CD4-positive, alpha-beta memory T cell (primary cell): ENCODE measurements at regions not wholly inside any gene's neighbourhood (a gene's known extent, or its start where the extent isn't known, plus 50 kb on each side); places are given as distances from the start of the nearest gene placed in this dataset.

ENCODE experiments used
- CTCF ChIA-PET: fragments of 350-600 bp; sonication (Branson Sonifier 250); formaldehyde crosslinking; loops from one replicate; lab custom pipeline; 2021; ENCODE audit warnings: inconsistent platforms; ENCODE audit not compliant: partially characterized antibody; lab: Charles Lee
- POLR2A ChIA-PET: fragments of 350-600 bp; sonication (Branson Sonifier 250); formaldehyde crosslinking; loops from one replicate; lab custom pipeline; 2021; ENCODE audit not compliant: partially characterized antibody; lab: Charles Lee
- DNase-seq, 5 donors: peaks; one replicate each; pipeline versions ENCODE4 v3.0.0 to v3.0.0-alpha.2; 2020 to 2022; ENCODE audit warnings: mixed read lengths in 1 of 5
- H3K27ac ChIP-seq: one replicate; pipeline ENCODE4 v1.7.0; 2013; ENCODE audit warnings: low read depth, low read length
- H3K27me3 ChIP-seq: 2 replicates; pipeline ENCODE4 v1.7.0; 2013; ENCODE audit warnings: mild to moderate bottlenecking, low read length, moderate library complexity; ENCODE audit not compliant: insufficient read depth
- H3K36me3 ChIP-seq: 2 replicates; pipeline ENCODE4 v1.7.0; 2013; ENCODE audit warnings: mild to moderate bottlenecking, low read length, moderate library complexity; ENCODE audit not compliant: insufficient read depth
- H3K4me1 ChIP-seq: 2 replicates; pipeline ENCODE4 v1.7.0; 2013; ENCODE audit warnings: mild to moderate bottlenecking, low read length, moderate library complexity; ENCODE audit not compliant: insufficient read depth
- H3K4me3 ChIP-seq, 2 donors: one replicate each; pipeline ENCODE4 v1.7.0; 2013; ENCODE audit warnings: low read length in 2 of 2, mild to moderate bottlenecking in 1 of 2
- H3K9me3 ChIP-seq, 2 donors: one replicate each; pipeline ENCODE4 v1.7.0; 2013; ENCODE audit warnings: low read length in 2 of 2, control low read depth in 1 of 2; ENCODE audit not compliant: control insufficient read depth in 1 of 2
- H3K27ac Mint-ChIP-seq, 7 donors: one replicate each; pipeline ENCODE4 v1.8.0; 2020 to 2021; ENCODE audit warnings: mixed read lengths in 7 of 7, mild to moderate bottlenecking in 6 of 7, inconsistent platforms in 3 of 7, moderate library complexity in 3 of 7
- H3K27me3 Mint-ChIP-seq, 2 donors: one replicate each; pipeline ENCODE4 v1.8.0; 2020 to 2021; ENCODE audit warnings: mixed read lengths in 2 of 2
- H3K36me3 Mint-ChIP-seq, 2 donors: one replicate each; pipeline ENCODE4 v1.8.0; 2020 to 2021; ENCODE audit warnings: mixed read lengths in 2 of 2, inconsistent platforms in 1 of 2, mild to moderate bottlenecking in 1 of 2
- H3K4me1 Mint-ChIP-seq, 4 donors: one replicate each; pipeline ENCODE4 v1.8.0; 2020 to 2021; ENCODE audit warnings: mixed read lengths in 4 of 4, mild to moderate bottlenecking in 1 of 4
- H3K4me3 Mint-ChIP-seq, 8 donors: one replicate each; pipeline ENCODE4 v1.8.0; 2020 to 2021; ENCODE audit warnings: mixed read lengths in 8 of 8, mild to moderate bottlenecking in 7 of 8, moderate library complexity in 6 of 8, inconsistent platforms in 3 of 8
- H3K9me3 Mint-ChIP-seq, 8 donors: one replicate each; pipeline ENCODE4 v1.8.0; 2020 to 2021; ENCODE audit warnings: mixed read lengths in 8 of 8, mild to moderate bottlenecking in 5 of 8, inconsistent platforms in 3 of 8, moderate library complexity in 1 of 8
- intact Hi-C: fragments of 100-400 bp; cut with micrococcal nuclease; formaldehyde crosslinking; loops from one replicate; pipeline ENCODE4 v1.15.1; 2023

- ChIA-PET POLR2A (no interaction called here), CTCF (no interaction called here)
- Mint-ChIP-seq H3K9me3 (no peaks in the 10 kb centered on the region), H3K36me3 (no peaks in the 10 kb centered on the region), H3K4me1 (no peaks in the 10 kb centered on the region), H3K27ac (no peak overlapping the region), H3K27me3 (peaks cover 9 to 22% of the 10 kb centered on the region in 2 donors), H3K4me3 (no peak overlapping the region)
- intact Hi-C loops: no loop called here
- Histone ChIP-seq H3K27me3 (no peaks in the 10 kb centered on the region), H3K36me3 (no peaks in the 10 kb centered on the region), H3K27ac (no peak overlapping the region), H3K4me3 (no peak overlapping the region), H3K9me3 (no peaks in the 10 kb centered on the region), H3K4me1 (no peaks in the 10 kb centered on the region)
- DNase-seq: no peak
These were observed 306.2 kb downstream of the MATN1 start for GRCh38 chr1:30417001-30417700.

- no peak overlapping the region for H3K27ac Mint-ChIP-seq
- Histone ChIP-seq H3K36me3 (no peaks in the 10 kb centered on the region), H3K9me3 (no peaks in the 10 kb centered on the region), H3K4me3 (no peak overlapping the region), H3K4me1 (no peaks in the 10 kb centered on the region), H3K27ac (no peak overlapping the region), H3K27me3 (no peaks in the 10 kb centered on the region)
- intact Hi-C loops: no loop called here
- ChIA-PET POLR2A (no interaction called here), CTCF (no interaction called here)
- no peaks in the 10 kb centered on the region for H3K9me3 Mint-ChIP-seq
- peaks cover 11 to 14% of the 10 kb centered on the region in 2 donors for H3K27me3 Mint-ChIP-seq
- H3K36me3 Mint-ChIP-seq: no peaks in the 10 kb centered on the region
- H3K4me1 Mint-ChIP-seq: no peaks in the 10 kb centered on the region
- H3K4me3 Mint-ChIP-seq: no peak overlapping the region
- DNase-seq: no peak
These were observed 307.1 kb downstream of the MATN1 start for GRCh38 chr1:30416221-30416820.

GRCh38 chr1:30415171-30415940 is 308.0 kb downstream of the MATN1 start:
- Mint-ChIP-seq H3K36me3 (no peaks in the 10 kb centered on the region), H3K9me3 (no peaks in the 10 kb centered on the region), H3K27me3 (peaks cover 7 to 11% of the 10 kb centered on the region in 2 donors), H3K27ac (no peak overlapping the region), H3K4me3 (no peak overlapping the region), H3K4me1 (no peaks in the 10 kb centered on the region)
- Histone ChIP-seq H3K27me3 (no peaks in the 10 kb centered on the region), H3K4me3 (no peak overlapping the region), H3K36me3 (no peaks in the 10 kb centered on the region), H3K4me1 (no peaks in the 10 kb centered on the region), H3K9me3 (no peaks in the 10 kb centered on the region), H3K27ac (no peak overlapping the region)
- no peak for DNase-seq
- intact Hi-C loops: no loop called here
- ChIA-PET POLR2A (no interaction called here), CTCF (interaction anchor here (1.0 kb wide), 1 partner anchor 9 kb away, joined by 3 read pairs; no protein-coding TSS in a partner anchor)

GRCh38 chr1:30414851-30415165 is 308.6 kb downstream of the MATN1 start:
- Histone ChIP-seq H3K27me3 (no peaks in the 10 kb centered on the region), H3K27ac (no peak overlapping the region), H3K4me3 (no peak overlapping the region), H3K4me1 (no peaks in the 10 kb centered on the region), H3K9me3 (no peaks in the 10 kb centered on the region), H3K36me3 (no peaks in the 10 kb centered on the region)
- Mint-ChIP-seq H3K27me3 (peaks cover 6 to 7% of the 10 kb centered on the region in 2 donors), H3K4me1 (no peaks in the 10 kb centered on the region), H3K36me3 (no peaks in the 10 kb centered on the region), H3K9me3 (no peaks in the 10 kb centered on the region), H3K4me3 (no peak overlapping the region), H3K27ac (no peak overlapping the region)
- intact Hi-C loops: no loop called here
- POLR2A ChIA-PET: no interaction called here
- CTCF ChIA-PET: interaction anchor here (1.0 kb wide), 1 partner anchor 10 kb away, joined by 3 read pairs; no protein-coding TSS in a partner anchor
- DNase-seq: no peak

GRCh38 chr1:30414086-30414850 is 309.1 kb downstream of the MATN1 start:
- Mint-ChIP-seq H3K4me3 (no peak overlapping the region), H3K9me3 (no peaks in the 10 kb centered on the region), H3K27ac (no peak overlapping the region), H3K27me3 (peaks cover 7 to 8% of the 10 kb centered on the region in 2 donors), H3K4me1 (no peaks in the 10 kb centered on the region), H3K36me3 (no peaks in the 10 kb centered on the region)
- Histone ChIP-seq H3K36me3 (no peaks in the 10 kb centered on the region), H3K9me3 (no peaks in the 10 kb centered on the region), H3K27me3 (no peaks in the 10 kb centered on the region), H3K4me3 (no peak overlapping the region), H3K4me1 (no peaks in the 10 kb centered on the region), H3K27ac (no peak overlapping the region)
- intact Hi-C loops: no loop called here
- DNase-seq: no peak
- ChIA-PET CTCF (interaction anchor here (1.0 kb wide), 1 partner anchor 10 kb away, joined by 3 read pairs; no protein-coding TSS in a partner anchor), POLR2A (no interaction called here)

GRCh38 chr1:30413606-30414005 is 309.8 kb downstream of the MATN1 start:
- Histone ChIP-seq H3K4me1 (no peaks in the 10 kb centered on the region), H3K4me3 (no peak overlapping the region), H3K27ac (no peak overlapping the region), H3K36me3 (no peaks in the 10 kb centered on the region), H3K27me3 (no peaks in the 10 kb centered on the region), H3K9me3 (no peaks in the 10 kb centered on the region)
- Mint-ChIP-seq H3K36me3 (no peaks in the 10 kb centered on the region), H3K4me3 (no peak overlapping the region), H3K9me3 (no peaks in the 10 kb centered on the region), H3K4me1 (no peaks in the 10 kb centered on the region), H3K27ac (no peak overlapping the region), H3K27me3 (peaks cover 8 to 10% of the 10 kb centered on the region in 2 donors)
- POLR2A ChIA-PET: no interaction called here
- intact Hi-C loops: no loop called here
- DNase-seq: no peak
- CTCF ChIA-PET: no interaction called here

- H3K36me3 ChIP-seq: no peaks in the 10 kb centered on the region
- Mint-ChIP-seq H3K4me1 (no peaks in the 10 kb centered on the region), H3K9me3 (no peaks in the 10 kb centered on the region), H3K36me3 (no peaks in the 10 kb centered on the region), H3K4me3 (no peak overlapping the region), H3K27ac (no peak overlapping the region), H3K27me3 (peaks cover 6 to 10% of the 10 kb centered on the region in 2 donors)
- intact Hi-C loops: no loop called here
- POLR2A ChIA-PET: no interaction called here
- CTCF ChIA-PET: no interaction called here
- no peaks in the 10 kb centered on the region for H3K4me1 ChIP-seq
- no peak overlapping the region for H3K27ac ChIP-seq
- no peaks in the 10 kb centered on the region for H3K9me3 ChIP-seq
- H3K4me3 ChIP-seq: no peak overlapping the region
- no peak for DNase-seq
- H3K27me3 ChIP-seq: no peaks in the 10 kb centered on the region
These were observed 310.3 kb downstream of the MATN1 start for GRCh38 chr1:30413111-30413440.
